A549 (cell line): ENCODE measurements at regions not wholly inside any gene's neighbourhood (a gene's known extent, or its start where the extent isn't known, plus 50 kb on each side); places are given as distances from the start of the nearest gene placed in this dataset.

Source experiments
- ATAC-seq, 2 experiments: fragments of 200-7000 bp in 1 of 2; fragments of >200 bp in 1 of 2; cut with Nextera tagmentation in 1 of 2; cut with Tn5 transposase in 1 of 2; 3 replicates each; pipeline versions ENCODE4 v1.8.0 to v1.9.1; 2018 to 2020; ENCODE audit warnings: mild to moderate bottlenecking in 1 of 2, moderate library complexity in 1 of 2
- CTCF ChIA-PET: fragments of 300-600 bp; sonication (Branson Sonifier 250); formaldehyde crosslinking; extraction: SDS; loops from one replicate; lab custom pipeline; 2021; ENCODE audit warnings: antibody characterized with exemption, inconsistent platforms; lab: Yijun Ruan, JAX
- POLR2A ChIA-PET: fragments of 350-600 bp; formaldehyde crosslinking; extraction: SDS; loops from one replicate; lab custom pipeline; 2021; ENCODE audit warnings: antibody characterized with exemption, inconsistent platforms; lab: Yijun Ruan, JAX
- DNase-seq, 2 experiments: peaks; one replicate each; pipeline versions ENCODE4 v3.0.0 to v3.0.0-alpha.2; 2011 to 2016; ENCODE audit warnings: low read depth in 1 of 2, low spot score in 1 of 2
- FAIRE-seq: peaks from 2 replicates; lab custom pipeline; 2011; peaks lifted over from hg19 to GRCh38; lab: Jason Lieb, UNC
- H3K27ac ChIP-seq, 2 experiments: fragments of >200 bp; sonication (Bioruptor Twin); formaldehyde crosslinking; 3 replicates each; pipeline ENCODE4 v1.5.1; 2016 to 2017
- H3K4me1 ChIP-seq: fragments of >200 bp; sonication (Bioruptor Twin); formaldehyde crosslinking; 3 replicates; pipeline ENCODE4 v1.6.1; 2016
- H3K4me2 ChIP-seq: fragments of >200 bp; sonication (Bioruptor Twin); formaldehyde crosslinking; 3 replicates; pipeline ENCODE4 v1.6.1; 2016
- H3K4me3 ChIP-seq: fragments of >200 bp; sonication (Bioruptor Twin); formaldehyde crosslinking; 3 replicates; pipeline ENCODE4 v1.5.1; 2016
- H3K9me3 ChIP-seq: fragments of >200 bp; sonication (Bioruptor Twin); formaldehyde crosslinking; 3 replicates; pipeline ENCODE4 v1.6.1; 2016
- ATOH8 ChIP-seq: fragments of 250-450 bp; sonication (Bioruptor Pico); IDR thresholded peaks from 2 replicates; pipeline ENCODE4 v1.5.0; 2020; ENCODE audit warnings: low read depth, mild to moderate bottlenecking, moderate library complexity
- CBX2 ChIP-seq: fragments of 200-600 bp; sonication (generic); IDR thresholded peaks from 2 replicates; pipeline ENCODE4 v1.6.1; 2016; ENCODE audit warnings: low read depth, mild to moderate bottlenecking, borderline replicate concordance
- CBX8 ChIP-seq: fragments of 200-600 bp; sonication (generic); IDR thresholded peaks from 2 replicates; pipeline ENCODE4 v1.6.1; 2016
- CHD4 ChIP-seq: fragments of 200-600 bp; sonication (generic); IDR thresholded peaks from 2 replicates; pipeline ENCODE4 v1.6.1; 2016; ENCODE audit warnings: antibody characterized with exemption, mild to moderate bottlenecking, borderline replicate concordance
- EP300 ChIP-seq, 2 experiments: fragments of >200 bp; sonication (Bioruptor Twin); formaldehyde crosslinking; IDR thresholded peaks; 2 replicates in 1 of 2; 3 replicates in 1 of 2; pipeline ENCODE4 v1.6.1; 2016 to 2017
- FOSB ChIP-seq: fragments of 250-450 bp; sonication (Bioruptor Pico); IDR thresholded peaks from 2 replicates; pipeline ENCODE4 v1.5.0; 2020; ENCODE audit warnings: mild to moderate bottlenecking, moderate library complexity
- GATA3 ChIP-seq: IDR thresholded peaks from 2 replicates; pipeline ENCODE4 v1.6.1; 2012; ENCODE audit warnings: borderline replicate concordance
- HEYL ChIP-seq: fragments of 250-450 bp; sonication (Bioruptor Pico); IDR thresholded peaks from 2 replicates; pipeline ENCODE4 v1.8.0; 2021; ENCODE audit warnings: mild to moderate bottlenecking, moderate library complexity
- HMGXB4 ChIP-seq: fragments of 250-450 bp; sonication (Bioruptor Pico); IDR thresholded peaks from 2 replicates; pipeline ENCODE4 v1.5.0; 2021; ENCODE audit warnings: mild to moderate bottlenecking, moderate library complexity, borderline replicate concordance
- JUNB ChIP-seq: fragments of >200 bp; sonication (Bioruptor Twin); formaldehyde crosslinking; IDR thresholded peaks from 2 replicates; pipeline ENCODE4 v1.6.1; 2016
- KDM1A ChIP-seq: fragments of 200-600 bp; sonication (generic); IDR thresholded peaks from 2 replicates; pipeline ENCODE4 v1.6.1; 2016; ENCODE audit warnings: low read depth, mild to moderate bottlenecking
- MAFK ChIP-seq: fragments of 450-650 bp; IDR thresholded peaks from 2 replicates; pipeline ENCODE4 v1.6.1; 2014; ENCODE audit not compliant: partially characterized antibody
- MAX ChIP-seq: IDR thresholded peaks from 2 replicates; pipeline ENCODE4 v1.6.1; 2012
- MYC ChIP-seq: IDR thresholded peaks from 2 replicates; pipeline ENCODE4 v1.6.1; 2012; ENCODE audit warnings: mild to moderate bottlenecking, inconsistent platforms, low read length, improper control_type of control experiment, borderline replicate concordance
- NR3C1 ChIP-seq: fragments of >200 bp; sonication (Bioruptor Twin); formaldehyde crosslinking; IDR thresholded peaks from 3 replicates; pipeline ENCODE4 v1.6.1; 2017
- POLR2A ChIP-seq: IDR thresholded peaks from 2 replicates; pipeline ENCODE4 v1.6.1; 2012; ENCODE audit warnings: mild to moderate bottlenecking, low read length
- RAD21 ChIP-seq, 2 experiments: fragments of >200 bp in 1 of 2; sonication (Bioruptor Twin) in 1 of 2; formaldehyde crosslinking in 1 of 2; IDR thresholded peaks in 1 of 2; conservative IDR thresholded peaks in 1 of 2; 2 replicates in 1 of 2; 3 replicates in 1 of 2; pipeline ENCODE4 v1.6.1; 2012 to 2018; ENCODE audit warnings: inconsistent platforms in 1 of 2
- RCOR1 ChIP-seq: fragments of 150-350 bp; IDR thresholded peaks from 2 replicates; pipeline ENCODE4 v1.6.1; 2014; ENCODE audit warnings: antibody characterized with exemption, low read length, low read depth
- SMC3 ChIP-seq: fragments of >200 bp; sonication (Bioruptor Twin); formaldehyde crosslinking; IDR thresholded peaks from 3 replicates; pipeline ENCODE4 v1.6.1; 2018; ENCODE audit warnings: inconsistent platforms
- SREBF2 ChIP-seq: fragments of 450-650 bp; IDR thresholded peaks from 2 replicates; pipeline ENCODE4 v1.6.1; 2014; ENCODE audit warnings: mild to moderate bottlenecking, moderate library complexity
- TP53 ChIP-seq: fragments of 250-450 bp; sonication (Bioruptor Pico); IDR thresholded peaks from 2 replicates; pipeline ENCODE4 v1.5.0; 2021; ENCODE audit warnings: mild to moderate bottlenecking, moderate library complexity
- ZNF302 ChIP-seq: fragments of 250-450 bp; sonication (Bioruptor Pico); IDR thresholded peaks from 2 replicates; pipeline ENCODE4 v1.9.0; 2021; ENCODE audit warnings: inconsistent platforms, mild to moderate bottlenecking, moderate library complexity
- WGBS: methylation state at CpG from one replicate; pipeline ENCODE4 v1.1.6; 2017; ENCODE audit errors: missing lambda C conversion rate; 5-methylcytosine and 5-hydroxymethylcytosine counted together
- TF ChIP-seq, protein P1 (sequence below): IDR thresholded peaks from 2 replicates; pipeline ENCODE4 v1.6.1; 2012
- TF ChIP-seq, protein P2 (sequence below): IDR thresholded peaks from 2 replicates; pipeline ENCODE4 v1.6.1; 2012; ENCODE audit warnings: low read depth, borderline replicate concordance
- TF ChIP-seq, protein P3 (sequence below): fragments of >200 bp; sonication (Bioruptor Twin); formaldehyde crosslinking; IDR thresholded peaks from 3 replicates; pipeline ENCODE4 v1.6.1; 2016
- TF ChIP-seq, protein P4 (sequence below): fragments of 150-350 bp; IDR thresholded peaks from 2 replicates; pipeline ENCODE4 v1.6.1; 2014; ENCODE audit warnings: low read depth, mild to moderate bottlenecking, low read length
- TF ChIP-seq, protein P5 (sequence below): fragments of 450-650 bp; IDR thresholded peaks from 2 replicates; pipeline ENCODE4 v1.6.1; 2014; ENCODE audit warnings: antibody characterized with exemption

GRCh38 chr14:101383737-101384338 is 177.5 kb upstream of the DIO3 start (continued):
- TF ChIP-seq ATOH8 (CRISPR knock-in tag) (no peak), ZNF302 (no peak)
- TF ChIP-seq, protein P1, sequence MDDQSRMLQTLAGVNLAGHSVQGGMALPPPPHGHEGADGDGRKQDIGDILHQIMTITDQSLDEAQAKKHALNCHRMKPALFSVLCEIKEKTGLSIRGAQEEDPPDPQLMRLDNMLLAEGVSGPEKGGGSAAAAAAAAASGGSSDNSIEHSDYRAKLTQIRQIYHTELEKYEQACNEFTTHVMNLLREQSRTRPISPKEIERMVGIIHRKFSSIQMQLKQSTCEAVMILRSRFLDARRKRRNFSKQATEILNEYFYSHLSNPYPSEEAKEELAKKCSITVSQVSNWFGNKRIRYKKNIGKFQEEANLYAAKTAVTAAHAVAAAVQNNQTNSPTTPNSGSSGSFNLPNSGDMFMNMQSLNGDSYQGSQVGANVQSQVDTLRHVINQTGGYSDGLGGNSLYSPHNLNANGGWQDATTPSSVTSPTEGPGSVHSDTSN = no peak

DNA sequence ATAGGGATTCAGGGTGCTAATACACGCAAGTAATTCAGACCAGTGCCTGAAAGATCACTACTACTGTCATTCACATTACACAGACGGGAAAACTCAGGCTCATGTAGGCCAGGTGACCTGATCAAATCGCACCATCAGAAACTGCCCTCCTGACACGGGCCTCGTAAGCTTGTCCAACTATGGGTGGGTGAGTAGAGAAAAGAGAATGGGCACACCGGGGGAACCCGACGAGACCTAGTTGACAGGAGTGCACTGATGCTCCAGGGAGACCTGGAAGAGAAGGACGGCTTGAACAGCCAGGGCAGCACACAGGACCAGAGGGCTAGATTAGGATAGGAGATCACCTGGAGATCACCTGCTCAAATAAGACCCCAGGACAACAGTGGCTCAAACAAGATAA is 166.9 kb upstream of the DIO3 start:
- Histone ChIP-seq H3K4me3 (no peak overlapping the region), H3K27ac (no peak overlapping the region), H3K4me1 (peaks cover 4% of the 10 kb centered on the region; the same call in 1 of the 3 replicates), H3K9me3 (no peaks in the 10 kb centered on the region), H3K4me2 (no peak overlapping the region)
- TF ChIP-seq, protein P2, sequence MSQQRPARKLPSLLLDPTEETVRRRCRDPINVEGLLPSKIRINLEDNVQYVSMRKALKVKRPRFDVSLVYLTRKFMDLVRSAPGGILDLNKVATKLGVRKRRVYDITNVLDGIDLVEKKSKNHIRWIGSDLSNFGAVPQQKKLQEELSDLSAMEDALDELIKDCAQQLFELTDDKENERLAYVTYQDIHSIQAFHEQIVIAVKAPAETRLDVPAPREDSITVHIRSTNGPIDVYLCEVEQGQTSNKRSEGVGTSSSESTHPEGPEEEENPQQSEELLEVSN = no peak
- no peak for TF ChIP-seq SMC3
- no peak for TF ChIP-seq EP300 (IDR thresholded peaks at IDR 0.05)
- no peak for TF ChIP-seq HMGXB4 (CRISPR knock-in tag)
- no peak for TF ChIP-seq RCOR1
- no peak for TF ChIP-seq MYC
- TF ChIP-seq MAFK = no peak
- TF ChIP-seq, protein P3, sequence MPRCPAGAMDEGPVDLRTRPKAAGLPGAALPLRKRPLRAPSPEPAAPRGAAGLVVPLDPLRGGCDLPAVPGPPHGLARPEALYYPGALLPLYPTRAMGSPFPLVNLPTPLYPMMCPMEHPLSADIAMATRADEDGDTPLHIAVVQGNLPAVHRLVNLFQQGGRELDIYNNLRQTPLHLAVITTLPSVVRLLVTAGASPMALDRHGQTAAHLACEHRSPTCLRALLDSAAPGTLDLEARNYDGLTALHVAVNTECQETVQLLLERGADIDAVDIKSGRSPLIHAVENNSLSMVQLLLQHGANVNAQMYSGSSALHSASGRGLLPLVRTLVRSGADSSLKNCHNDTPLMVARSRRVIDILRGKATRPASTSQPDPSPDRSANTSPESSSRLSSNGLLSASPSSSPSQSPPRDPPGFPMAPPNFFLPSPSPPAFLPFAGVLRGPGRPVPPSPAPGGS = no peak
- TF ChIP-seq, protein P4, sequence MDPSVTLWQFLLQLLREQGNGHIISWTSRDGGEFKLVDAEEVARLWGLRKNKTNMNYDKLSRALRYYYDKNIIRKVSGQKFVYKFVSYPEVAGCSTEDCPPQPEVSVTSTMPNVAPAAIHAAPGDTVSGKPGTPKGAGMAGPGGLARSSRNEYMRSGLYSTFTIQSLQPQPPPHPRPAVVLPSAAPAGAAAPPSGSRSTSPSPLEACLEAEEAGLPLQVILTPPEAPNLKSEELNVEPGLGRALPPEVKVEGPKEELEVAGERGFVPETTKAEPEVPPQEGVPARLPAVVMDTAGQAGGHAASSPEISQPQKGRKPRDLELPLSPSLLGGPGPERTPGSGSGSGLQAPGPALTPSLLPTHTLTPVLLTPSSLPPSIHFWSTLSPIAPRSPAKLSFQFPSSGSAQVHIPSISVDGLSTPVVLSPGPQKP = no peak
- ChIA-PET POLR2A (interaction anchor here (0.6 kb wide), 1 partner anchor 48 kb away, joined by 7 read pairs; no protein-coding TSS in a partner anchor), CTCF (interaction anchor here (1.4 to 1.5 kb wide), 2 partner anchors 18 to 233 kb away, joined by 4 read pairs; no protein-coding TSS in a partner anchor)
- FAIRE-seq (no peak), ATAC-seq (no peak), DNase-seq (no peak)
- WGBS = 79% methylated on average over 9 of the region's 9 CpGs

DNA sequence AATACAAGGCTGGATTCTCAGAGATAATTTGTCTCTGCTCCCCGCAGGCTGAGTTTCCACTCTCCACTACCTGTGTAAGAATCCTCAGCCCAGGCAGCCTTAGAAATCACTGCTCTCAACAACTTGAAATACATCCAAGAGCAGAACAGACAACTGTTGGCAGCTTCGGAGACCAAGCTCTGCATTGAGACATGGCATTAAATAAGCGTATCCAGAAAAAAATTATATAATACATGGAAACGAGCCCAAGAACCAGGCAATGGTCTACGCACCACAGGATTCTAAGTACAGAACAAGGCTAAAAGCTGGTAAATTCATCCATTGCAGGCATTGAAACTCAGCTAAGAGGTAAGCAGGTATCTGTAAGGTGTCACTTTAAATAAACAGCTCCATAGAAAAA is 165.5 kb upstream of the DIO3 start:
- POLR2A ChIA-PET = no interaction called here
- H3K4me3 ChIP-seq = no peak overlapping the region
- no peak for DNase-seq
- TF ChIP-seq POLR2A = no peak
- no peak for TF ChIP-seq NR3C1
- TF ChIP-seq TP53 (CRISPR knock-in tag) = no peak
- TF ChIP-seq MAX = no peak
- TF ChIP-seq SREBF2 = no peak
- no peak for TF ChIP-seq CHD4
- no peak for TF ChIP-seq CBX2
- no peak for TF ChIP-seq KDM1A
- no peak for TF ChIP-seq SMC3
- TF ChIP-seq RCOR1 = no peak
- TF ChIP-seq RAD21 (conservative IDR thresholded peaks at IDR 0.05 in 1 of 2, IDR thresholded peaks at IDR 0.05 in 1 of 2) = no peak
- no peak for TF ChIP-seq HEYL (CRISPR knock-in tag)
- TF ChIP-seq, protein P5, sequence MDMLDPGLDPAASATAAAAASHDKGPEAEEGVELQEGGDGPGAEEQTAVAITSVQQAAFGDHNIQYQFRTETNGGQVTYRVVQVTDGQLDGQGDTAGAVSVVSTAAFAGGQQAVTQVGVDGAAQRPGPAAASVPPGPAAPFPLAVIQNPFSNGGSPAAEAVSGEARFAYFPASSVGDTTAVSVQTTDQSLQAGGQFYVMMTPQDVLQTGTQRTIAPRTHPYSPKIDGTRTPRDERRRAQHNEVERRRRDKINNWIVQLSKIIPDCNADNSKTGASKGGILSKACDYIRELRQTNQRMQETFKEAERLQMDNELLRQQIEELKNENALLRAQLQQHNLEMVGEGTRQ = no peak
- no peak for TF ChIP-seq GATA3
- TF ChIP-seq CBX8 = no peak
- TF ChIP-seq FOSB = no peak
- no peak for TF ChIP-seq JUNB

More for the DNA sequence above, 165.5 kb upstream of the DIO3 start:
- CTCF ChIA-PET = interaction anchor here (1.4 to 1.6 kb wide), 2 partner anchors 160 to 232 kb away, joined by 3 to 4 read pairs; no protein-coding TSS in a partner anchor
- FAIRE-seq (no peak), ATAC-seq (no peak)
- 81% methylated on average over 5 of the region's 5 CpGs for WGBS
- H3K9me3 ChIP-seq = no peaks in the 10 kb centered on the region
- H3K27ac ChIP-seq = no peak overlapping the region
- peaks cover 4% of the 10 kb centered on the region; the same call in 1 of the 3 replicates for H3K4me1 ChIP-seq
- no peak overlapping the region for H3K4me2 ChIP-seq
